ENCODE measurements at regions not wholly inside any gene's neighbourhood (a gene's known extent, or its start where the extent isn't known, plus 50 kb on each side); places are given as distances from the start of the nearest gene placed in this dataset.

DNA sequence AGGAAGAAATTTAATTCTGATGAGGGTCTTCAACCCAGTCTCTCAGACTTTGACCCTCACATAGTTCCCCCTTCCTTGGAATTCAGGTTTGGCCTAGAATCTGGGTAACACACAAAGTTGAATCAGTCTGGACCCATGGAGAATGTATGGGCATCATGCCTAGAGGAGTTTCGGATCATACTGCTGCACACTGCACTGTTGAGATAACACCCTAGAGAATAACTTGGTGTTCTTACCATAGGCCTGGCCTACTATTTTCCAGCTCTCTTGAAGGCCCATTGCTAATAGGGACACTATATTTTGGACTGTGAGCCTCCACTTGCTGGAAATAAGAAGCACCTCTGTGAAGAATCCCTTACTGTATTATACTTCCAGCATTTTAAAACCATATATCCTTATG, 413.5 kb downstream of the PLK2 start:
- DNase-seq (ENCODE audit: insufficient read length, low spot score) (no peak), FAIRE-seq (no peak)

DNA sequence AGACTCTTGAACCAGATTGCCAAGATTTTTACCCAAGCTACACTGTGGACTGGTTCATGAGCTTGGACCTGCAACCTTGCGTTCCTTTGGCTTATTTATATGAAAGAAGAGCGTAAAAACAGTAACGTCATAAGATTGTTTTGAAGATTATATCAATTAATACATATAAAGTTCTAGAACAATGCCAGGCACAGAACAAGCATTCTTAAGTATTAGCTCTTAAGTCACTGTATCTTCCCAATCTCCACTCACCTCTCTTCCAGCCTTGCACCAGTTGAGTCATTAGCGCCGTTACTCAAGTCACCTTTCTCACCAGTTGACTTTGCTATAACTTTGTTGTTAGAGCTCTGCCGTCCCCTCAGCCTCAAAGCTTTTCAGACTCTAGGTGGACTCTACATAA, 415.7 kb downstream of the PLK2 start:
- no peak for FAIRE-seq
- DNase-seq (ENCODE audit: insufficient read length, low spot score): no peak

DNA sequence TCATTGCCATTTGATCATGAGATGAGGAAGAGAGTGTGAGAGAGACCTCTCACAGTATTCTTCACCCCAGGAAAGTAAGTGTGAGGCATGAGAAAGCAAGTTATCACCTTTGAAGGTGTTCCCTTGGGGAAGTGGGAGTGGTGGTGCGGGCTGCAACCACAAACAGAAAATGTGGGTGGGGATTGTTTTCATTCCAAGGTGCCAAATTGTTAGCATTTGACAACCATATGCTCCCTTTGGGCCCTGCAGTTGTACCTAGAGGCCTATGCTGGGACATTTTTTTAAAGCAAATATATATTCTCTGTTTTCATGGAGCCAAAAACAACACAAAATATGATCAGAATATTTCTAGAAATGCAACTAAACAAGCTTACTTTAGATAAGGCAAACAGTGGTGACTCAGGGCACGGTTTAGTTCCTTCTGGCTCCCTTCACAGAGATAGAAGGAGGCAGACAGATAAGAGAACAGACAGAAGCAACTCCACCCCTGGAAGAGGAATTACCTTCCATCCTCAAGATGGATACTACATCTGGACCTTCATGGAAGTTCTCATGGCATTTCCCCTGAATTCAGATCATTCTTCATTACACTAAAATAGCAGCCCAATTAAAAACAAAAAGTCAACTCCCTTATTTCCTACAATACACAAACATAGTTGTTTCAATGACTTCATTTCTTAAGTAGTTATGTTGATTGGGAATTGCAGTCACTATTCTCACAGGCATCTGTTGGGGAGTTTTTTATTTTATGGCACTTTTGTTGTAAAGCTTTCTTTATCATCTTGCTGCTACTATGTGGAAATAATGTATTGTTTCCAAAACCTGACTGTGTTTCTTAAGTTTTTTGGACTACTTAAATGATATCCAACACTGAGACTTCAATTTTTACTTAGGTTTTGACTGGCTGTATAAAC, 416.6 kb downstream of the PLK2 start:
- no peak for DNase-seq (ENCODE audit: insufficient read length, low spot score)
- no peak for FAIRE-seq

DNA sequence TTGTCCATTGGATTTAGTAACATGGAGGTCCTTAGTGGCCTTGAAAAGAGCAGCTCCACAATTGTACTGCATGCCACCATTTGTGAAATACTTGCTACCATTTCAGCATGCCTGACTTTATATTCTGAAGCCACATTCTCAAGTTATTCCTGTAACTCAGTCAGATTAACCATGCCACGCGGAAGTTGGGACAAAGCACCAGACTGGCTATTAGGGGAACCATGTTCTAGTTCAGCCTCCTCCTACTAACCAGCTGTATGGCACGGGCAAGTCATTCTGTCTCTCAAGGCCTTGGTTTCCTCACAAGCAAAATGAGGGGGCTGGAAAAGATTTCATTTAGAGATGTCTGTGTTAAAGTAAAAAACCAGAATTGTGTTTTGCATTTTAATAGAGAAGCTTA, 418.0 kb downstream of the PLK2 start:
- DNase-seq (ENCODE audit: insufficient read length, low spot score) (no peak), FAIRE-seq (no peak)

DNA sequence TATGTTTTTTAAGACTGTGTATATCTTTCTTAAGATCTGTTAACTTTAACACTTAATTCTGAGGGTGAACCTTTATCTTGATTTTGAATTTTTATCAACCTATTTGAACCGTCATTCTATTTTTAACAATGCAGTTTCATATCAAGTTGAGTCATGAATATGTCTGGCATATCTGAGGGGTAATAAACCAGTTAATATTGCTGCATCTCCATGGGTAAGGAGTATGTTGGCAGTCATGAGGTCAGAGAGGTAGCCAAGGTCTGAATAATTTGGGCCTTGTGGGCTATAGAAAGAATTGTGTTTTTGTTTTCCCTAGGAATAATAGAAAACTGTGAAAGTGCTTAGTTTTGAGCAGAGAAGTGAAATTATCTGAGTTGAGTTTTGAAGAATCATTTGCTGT, 419.0 kb downstream of the PLK2 start:
- no peak for FAIRE-seq
- DNase-seq (ENCODE audit: insufficient read length, low spot score): no peak

DNA sequence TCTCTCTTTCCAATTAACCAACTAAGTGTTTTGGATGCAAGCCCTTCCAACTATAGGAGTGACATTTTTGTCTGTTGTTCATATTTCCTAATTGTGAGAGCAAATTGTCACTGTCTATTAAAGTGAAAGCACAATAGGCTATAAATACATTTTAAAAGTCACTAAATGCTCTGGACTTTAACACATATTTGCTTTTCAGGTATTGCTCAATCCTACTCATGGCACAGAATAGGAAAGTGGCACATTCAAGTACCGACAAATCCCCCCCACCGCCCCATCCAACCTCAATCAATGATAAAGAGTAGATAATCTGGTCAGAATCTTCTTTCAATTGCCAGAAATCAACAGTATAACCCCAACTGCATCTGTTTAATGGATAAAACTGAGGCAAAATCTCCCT, 419.8 kb downstream of the PLK2 start:
- no peak for FAIRE-seq
- DNase-seq (ENCODE audit: insufficient read length, low spot score): no peak

DNA sequence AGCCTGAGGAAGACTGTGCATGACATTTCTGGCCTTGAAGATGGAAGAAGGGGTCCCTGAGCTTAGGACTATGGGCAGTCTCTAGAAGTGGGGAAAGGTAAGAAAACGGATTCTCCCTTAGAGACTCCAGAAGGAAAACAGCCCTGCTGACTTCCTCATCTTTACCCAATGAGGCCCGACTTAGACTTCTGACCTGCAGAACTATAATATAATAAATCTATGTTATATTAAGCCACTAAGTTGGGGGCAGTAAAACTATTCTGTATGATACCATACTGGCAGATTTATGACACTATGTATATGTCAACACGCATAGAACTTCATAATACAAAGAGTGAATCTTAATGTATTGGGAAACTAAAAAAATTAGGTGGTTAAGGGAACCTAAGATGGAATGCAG, 422.0 kb downstream of the PLK2 start:
- no peak for FAIRE-seq
- no peak for DNase-seq (ENCODE audit: insufficient read length, low spot score)

DNA sequence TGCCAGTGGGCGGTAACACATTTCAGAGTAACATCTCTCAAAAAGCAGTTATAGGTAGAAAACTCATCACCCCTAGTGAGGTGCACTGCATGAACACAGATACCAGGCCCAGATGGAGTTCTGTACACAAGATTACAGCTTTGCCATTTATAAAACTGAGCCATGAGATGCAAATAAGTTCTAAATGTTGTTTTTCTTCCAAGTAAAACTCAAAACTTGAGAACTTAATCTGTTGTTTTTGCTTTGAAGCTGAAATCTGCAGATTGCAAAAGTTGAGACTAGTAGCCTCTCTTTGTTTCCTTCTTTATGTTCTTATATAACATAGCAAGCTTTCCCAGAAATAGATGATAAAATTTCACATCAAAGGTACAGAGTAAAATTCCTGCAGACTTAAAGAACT, 434.1 kb downstream of the PLK2 start:
- no peak for DNase-seq (ENCODE audit: insufficient read length, low spot score)
- FAIRE-seq: no peak

DNA sequence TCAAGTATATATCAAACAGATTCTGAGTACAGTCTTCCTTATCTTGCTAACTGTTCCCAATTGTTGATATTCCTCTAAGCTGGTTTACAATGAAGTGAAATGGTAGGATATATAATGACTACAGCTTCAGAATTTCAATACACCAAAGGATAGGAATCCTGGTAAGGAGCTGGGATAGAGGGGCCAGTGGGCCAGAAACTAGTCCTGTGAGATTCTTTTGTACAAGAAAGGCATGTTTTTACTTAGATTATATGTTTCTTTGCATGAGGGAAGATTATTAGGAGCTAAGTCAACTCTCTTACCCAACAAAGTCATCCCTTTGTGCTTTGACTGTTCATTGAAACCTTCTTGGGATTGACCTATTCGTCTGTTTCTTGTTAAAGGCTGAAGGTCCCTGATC, 435.7 kb downstream of the PLK2 start:
- FAIRE-seq (no peak), DNase-seq (ENCODE audit: insufficient read length, low spot score) (no peak)

DNA sequence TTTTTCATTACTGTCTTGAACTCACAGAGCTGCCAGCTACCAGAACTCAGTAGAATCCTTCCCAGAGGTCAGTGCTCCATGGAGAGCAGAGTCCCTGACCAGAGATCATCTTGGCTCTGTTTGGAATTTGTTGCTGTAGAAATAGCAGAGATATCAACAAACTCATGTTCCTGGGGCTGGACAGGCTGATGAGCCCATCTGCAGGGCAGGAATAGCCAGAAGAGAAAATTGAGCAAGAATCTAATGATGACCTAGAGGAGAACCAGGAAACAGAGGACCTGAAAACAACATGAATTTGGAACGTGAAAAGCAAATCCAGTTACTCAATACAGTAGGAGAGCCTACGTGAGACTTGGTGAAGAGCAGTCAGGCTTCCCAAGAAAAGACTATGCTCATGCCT, 437.8 kb downstream of the PLK2 start:
- FAIRE-seq (no peak), DNase-seq (ENCODE audit: insufficient read length, low spot score) (no peak)

DNA sequence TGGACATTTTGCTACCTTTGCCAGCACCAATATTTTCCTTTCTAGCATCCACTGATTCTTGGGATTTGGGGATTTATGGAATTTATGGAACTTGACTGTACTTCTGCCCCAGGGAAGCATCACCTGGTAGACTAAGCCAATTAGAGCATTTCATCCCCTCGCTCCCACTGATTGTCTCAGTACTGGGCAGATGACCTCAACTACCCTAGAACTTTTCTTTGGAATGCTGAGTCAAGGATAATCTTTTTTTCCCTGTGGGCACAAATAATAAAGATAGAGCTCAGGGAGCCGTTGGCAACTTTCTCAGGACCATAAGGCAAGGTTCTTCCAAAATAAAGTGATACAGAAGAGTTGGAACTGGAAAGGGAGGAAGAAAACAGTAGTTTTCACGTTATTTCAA, 438.4 kb downstream of the PLK2 start:
- DNase-seq (ENCODE audit: insufficient read length, low spot score) (no peak), FAIRE-seq (no peak)

DNA sequence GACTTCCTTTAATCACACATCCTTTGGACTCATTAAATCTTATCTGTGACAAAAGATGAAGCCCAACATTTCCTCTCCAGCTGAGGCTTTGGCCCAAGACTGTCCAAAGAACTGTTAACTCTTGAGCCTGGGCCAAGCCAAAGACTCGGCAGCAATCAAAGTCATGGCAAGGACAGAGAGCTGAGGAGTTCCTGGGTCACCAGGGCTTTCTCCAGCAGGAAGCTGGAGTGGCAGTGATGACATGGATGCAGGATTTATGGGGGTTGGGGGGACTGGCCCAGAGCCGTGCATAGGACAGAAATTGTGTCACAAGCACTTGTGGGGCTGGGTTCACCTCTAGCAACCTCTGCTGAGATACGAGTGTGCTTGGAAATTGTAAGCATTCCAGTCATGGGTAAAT, 440.3 kb downstream of the PLK2 start:
- FAIRE-seq (no peak), DNase-seq (ENCODE audit: insufficient read length, low spot score) (no peak)

DNA sequence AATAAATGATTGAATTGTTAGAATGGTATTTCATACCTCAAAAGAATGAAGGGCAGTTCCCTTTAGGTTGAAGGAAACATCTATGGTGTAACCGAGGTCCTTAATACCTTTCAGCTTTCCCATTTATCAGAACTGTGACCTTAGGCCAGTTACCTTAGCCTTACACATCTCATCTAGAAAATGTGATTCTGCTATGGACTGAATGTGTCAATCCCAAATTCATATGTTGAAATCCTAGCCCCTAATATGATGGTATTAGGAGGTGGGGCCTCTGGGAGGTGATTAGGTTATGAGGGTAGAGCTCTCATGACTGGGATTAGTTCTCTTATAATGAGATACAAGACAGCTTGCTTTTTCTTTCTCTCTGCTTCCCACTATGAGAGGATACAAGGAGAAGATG, 441.9 kb downstream of the PLK2 start:
- DNase-seq (ENCODE audit: insufficient read length, low spot score): no peak
- no peak for FAIRE-seq

DNA sequence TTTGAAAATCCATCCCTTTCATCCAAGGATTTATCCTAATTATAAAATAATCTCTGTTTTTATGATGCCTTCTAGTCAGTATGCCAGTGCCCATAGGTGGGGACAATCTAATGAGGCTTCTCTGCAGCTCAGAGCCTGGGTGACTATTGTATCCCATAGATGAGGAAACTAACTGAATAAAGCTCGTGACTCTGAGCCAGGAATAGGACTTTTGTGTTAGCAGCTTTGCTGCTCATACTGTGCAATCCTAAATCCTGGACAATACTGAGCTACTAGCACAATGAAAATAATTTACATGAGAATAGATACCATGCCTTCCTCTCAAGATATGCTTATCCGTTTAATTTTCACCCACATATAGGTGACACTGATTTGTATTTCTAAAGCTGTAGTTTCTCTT, 443.0 kb downstream of the PLK2 start:
- no peak for FAIRE-seq
- DNase-seq (ENCODE audit: insufficient read length, low spot score): no peak

DNA sequence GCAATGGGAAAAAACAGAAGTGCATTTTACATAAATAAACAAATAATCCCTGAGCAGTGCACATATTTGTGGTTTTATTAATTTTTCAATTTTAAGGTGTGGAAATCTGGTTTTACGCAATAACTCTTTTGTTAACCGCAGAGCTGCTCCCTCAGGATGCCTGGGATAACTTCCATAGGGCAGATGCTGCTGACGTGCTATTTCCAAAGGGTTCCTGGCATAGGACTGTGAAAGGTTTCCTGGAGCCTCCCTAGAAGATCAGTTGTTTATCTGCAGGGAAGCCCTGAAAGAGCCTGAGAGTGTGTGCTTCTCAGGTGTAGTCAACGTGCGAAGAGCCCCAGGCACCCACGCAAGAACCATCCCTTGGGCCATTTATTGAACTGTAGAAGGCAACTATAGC, 443.5 kb downstream of the PLK2 start:
- FAIRE-seq (no peak), DNase-seq (ENCODE audit: insufficient read length, low spot score) (no peak)

DNA sequence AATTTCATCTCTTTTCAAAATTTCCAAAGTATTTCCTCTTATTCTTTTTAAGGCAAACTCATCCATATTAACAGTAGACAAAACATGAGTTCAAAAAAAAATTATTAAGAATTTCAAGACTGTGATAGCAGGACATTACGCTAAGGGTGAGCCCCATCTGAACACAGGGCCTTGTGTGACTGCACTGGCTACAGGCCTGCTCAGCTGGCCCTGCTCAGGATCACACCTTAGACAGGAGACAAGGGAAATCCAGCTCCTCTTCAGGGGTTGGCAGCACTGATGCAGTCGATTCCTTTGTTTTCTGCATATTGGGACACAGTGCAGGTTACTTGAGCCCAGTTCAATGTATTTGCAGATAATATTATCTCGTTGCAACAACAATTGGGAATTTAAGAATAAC, 444.7 kb downstream of the PLK2 start:
- no peak for DNase-seq (ENCODE audit: insufficient read length, low spot score)
- FAIRE-seq: no peak

DNA sequence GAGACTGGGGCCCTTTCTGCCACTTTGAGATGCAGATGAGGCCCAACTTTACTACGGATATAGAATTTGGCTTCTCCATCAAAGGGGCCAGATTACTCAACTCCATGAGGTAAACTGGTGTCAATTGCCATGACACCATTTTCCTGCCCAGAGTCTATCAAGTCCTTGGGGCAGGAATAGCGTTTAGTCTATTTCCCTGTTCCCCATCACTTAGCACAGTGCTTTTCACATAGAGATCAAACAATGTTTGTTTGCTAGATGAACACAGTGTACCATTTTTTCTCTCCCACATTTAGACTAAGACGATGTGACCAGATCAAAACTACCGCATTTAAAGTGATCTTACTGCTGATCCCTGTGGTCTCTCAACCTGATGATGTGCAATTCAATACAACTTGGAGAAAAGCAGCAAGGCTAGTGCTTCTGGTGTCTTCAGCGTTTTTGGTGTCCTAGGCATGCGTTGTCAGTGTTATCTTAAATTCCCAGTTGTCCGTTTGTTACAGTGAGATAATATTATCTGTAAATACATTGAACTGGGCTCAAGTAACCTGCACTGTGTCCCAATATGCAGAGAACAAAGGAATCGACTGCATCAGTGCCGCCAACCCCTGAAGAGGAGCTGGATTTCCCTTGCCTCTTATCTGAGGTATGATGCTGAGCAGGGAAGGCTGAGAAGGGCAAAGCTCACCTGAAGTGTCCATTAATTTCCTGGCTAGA, 446.2 kb downstream of the PLK2 start:
- FAIRE-seq: no peak
- DNase-seq (ENCODE audit: insufficient read length, low spot score): no peak

DNA sequence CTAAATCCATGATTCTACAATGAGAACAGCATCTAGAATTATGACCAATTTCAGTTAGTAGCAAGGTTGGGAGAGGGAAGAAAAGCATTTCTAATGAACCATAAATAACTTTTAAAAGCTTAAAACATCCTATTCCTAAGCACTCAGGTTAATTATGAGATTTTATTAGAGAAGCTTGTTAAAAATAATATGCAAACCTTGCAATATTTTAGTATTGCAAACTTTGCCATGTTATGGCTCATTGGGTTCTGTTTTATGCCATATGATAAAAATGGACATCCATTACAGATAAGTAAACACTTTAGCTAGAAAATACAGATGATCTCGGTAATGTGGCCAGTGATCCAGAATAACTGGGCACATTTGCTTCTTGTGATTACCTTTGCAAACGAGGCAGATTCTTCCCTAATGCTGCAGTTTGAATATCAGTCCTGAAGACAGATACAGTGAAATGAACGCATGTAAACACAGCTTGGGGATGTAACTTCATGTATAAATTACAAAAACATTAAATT, 447.0 kb downstream of the PLK2 start:
- no peak for FAIRE-seq
- DNase-seq (ENCODE audit: insufficient read length, low spot score): no peak

DNA sequence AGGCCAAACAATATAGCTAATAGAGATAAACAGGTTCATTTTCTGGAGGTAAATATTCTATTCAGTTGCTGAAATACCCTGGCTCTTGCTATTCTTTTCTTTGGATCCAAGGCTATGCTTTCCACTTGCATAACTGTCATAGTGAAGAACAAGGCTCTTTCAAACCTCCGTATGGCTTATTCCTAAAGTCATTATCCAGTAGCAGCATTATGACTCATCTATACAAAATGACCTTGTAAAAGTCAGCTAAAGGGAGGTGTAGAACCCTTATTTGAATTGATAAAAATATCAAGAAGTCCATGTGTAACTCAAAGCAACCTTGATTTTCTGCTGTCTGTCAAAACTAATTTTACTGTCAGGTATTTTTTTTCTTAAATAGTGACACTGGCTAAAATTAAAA, 447.8 kb downstream of the PLK2 start:
- DNase-seq (ENCODE audit: insufficient read length, low spot score) (no peak), FAIRE-seq (no peak)

DNA sequence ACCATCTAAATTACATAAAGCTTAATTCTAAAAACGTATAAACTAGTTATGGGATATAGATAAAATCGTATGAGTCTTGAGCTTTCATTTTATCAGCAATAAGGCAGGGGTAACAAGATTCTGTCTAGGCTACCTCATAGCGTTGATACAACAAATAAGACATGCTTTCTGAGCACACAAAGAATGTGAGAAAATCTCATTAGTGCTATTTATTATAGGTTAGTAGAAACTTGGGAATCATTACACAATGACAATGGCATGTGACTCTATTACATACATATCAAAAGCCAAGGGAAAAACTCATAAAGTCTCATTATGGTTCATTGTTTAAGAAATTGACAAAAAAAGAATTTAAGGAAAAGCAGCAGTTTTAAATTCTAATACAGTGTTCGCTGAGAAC, 448.6 kb downstream of the PLK2 start:
- FAIRE-seq: no peak
- no peak for DNase-seq (ENCODE audit: insufficient read length, low spot score)

DNA sequence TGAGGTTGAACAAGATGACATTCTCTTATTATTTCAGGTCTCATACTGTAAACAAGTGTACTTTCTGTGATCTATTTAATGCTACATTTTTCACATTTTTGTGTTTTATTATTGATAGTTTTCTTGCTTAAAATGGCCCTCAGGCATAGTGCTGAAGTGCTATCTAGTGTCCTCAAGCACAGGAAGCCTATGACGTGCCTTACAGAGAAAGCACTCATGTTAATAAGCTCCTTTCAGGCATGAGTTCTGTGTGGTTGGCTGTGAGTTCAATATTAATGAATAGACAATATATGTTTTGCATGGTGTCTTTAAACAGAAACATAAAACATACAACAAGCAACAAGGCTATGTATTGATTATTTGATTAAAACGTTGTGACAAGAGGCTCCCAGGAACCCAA, 450.1 kb downstream of the PLK2 start:
- DNase-seq (ENCODE audit: insufficient read length, low spot score) (no peak), FAIRE-seq (no peak)

DNA sequence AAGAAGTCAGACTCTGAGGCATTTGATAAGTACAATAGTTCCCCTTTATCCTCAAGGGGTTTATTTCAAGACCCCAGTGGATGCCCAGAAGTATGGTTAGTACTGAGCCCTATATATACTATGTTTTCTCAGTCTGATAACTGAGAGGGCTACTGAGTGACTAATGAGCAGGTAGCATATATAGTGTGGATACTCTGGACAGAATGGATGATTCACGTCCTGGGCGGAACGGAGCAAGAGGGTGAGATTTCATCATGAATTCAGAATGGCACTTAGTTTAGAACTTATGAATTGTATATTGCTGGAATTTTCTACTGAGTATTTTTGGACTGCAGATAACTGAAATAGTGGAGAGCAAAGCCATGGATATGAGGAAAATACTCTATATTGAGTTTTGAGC, 457.6 kb downstream of the PLK2 start:
- DNase-seq (ENCODE audit: insufficient read length, low spot score): no peak
- no peak for FAIRE-seq
